GM12892 (cell line): ENCODE measurements at regions not wholly inside any gene's neighbourhood (a gene's known extent, or its start where the extent isn't known, plus 50 kb on each side); places are given as distances from the start of the nearest gene placed in this dataset.

ENCODE experiments used
- POLR2A ChIP-seq: IDR thresholded peaks from 2 replicates; pipeline ENCODE4 v1.6.1; 2011; ENCODE audit warnings: low read depth, low read length, control low read depth
- POLR2AphosphoS5 ChIP-seq: IDR thresholded peaks from 2 replicates; pipeline ENCODE4 v1.6.1; 2011; ENCODE audit warnings: low read depth, low read length, control low read depth
- TAF1 ChIP-seq: IDR thresholded peaks from 2 replicates; pipeline ENCODE4 v1.6.1; 2011; ENCODE audit warnings: low read depth, mild to moderate bottlenecking, control low read depth, low read length, borderline replicate concordance

GRCh38 chr4:10207116-10207515, 90.5 kb upstream of the WDR1 start:
- no peak for TF ChIP-seq POLR2A
- no peak for TF ChIP-seq TAF1
- no peak for TF ChIP-seq POLR2AphosphoS5
